ENCODE measurements at regions not wholly inside any gene's neighbourhood (a gene's known extent, or its start where the extent isn't known, plus 50 kb on each side); places are given as distances from the start of the nearest gene placed in this dataset.

GRCh38 chr2:65554765-65555591 is 122.6 kb upstream of the SPRED2 start:
- POLR2A ChIA-PET, result interaction anchor here (0.7 kb wide), 1 partner anchor 120 kb away, joined by 3 read pairs; no protein-coding TSS in a partner anchor
- CTCF ChIA-PET, result interaction anchor here (0.7 kb wide), 2 partner anchors 25 to 172 kb away, joined by 3 read pairs; no protein-coding TSS in a partner anchor
- no peak for TF ChIP-seq ZSCAN30 (tag by site-specific recombination; IDR thresholded peaks at IDR 0.05)
- TF ChIP-seq ATF2 (tag by site-specific recombination; IDR thresholded peaks at IDR 0.05; ENCODE audit: low read depth), result no peak
- no peak for TF ChIP-seq GFI1B (tag by site-specific recombination; IDR thresholded peaks at IDR 0.05)
- TF ChIP-seq ZNF398 (tag by site-specific recombination; IDR thresholded peaks at IDR 0.05), result 0 out of 2 replicates have a peak, but pooled peaks have one; percentile 10
- no peak for TF ChIP-seq ZNF23 (tag by site-specific recombination; IDR thresholded peaks at IDR 0.05; ENCODE audit: borderline replicate concordance)
- no peak for TF ChIP-seq INSM2 (tag by site-specific recombination; IDR thresholded peaks at IDR 0.05)
- 0 out of 2 replicates have a peak, but pooled peaks have one; percentile 7 for TF ChIP-seq PRDM1 (tag by site-specific recombination; IDR thresholded peaks at IDR 0.05)
- TF ChIP-seq ZNF362 (tag by site-specific recombination; IDR thresholded peaks at IDR 0.05), result no peak
- no peak for TF ChIP-seq ZNF133 (tag by site-specific recombination; IDR thresholded peaks at IDR 0.05)
- no peak for TF ChIP-seq RBAK (tag by site-specific recombination; IDR thresholded peaks at IDR 0.05)
- no peak for TF ChIP-seq ZNF692 (tag by site-specific recombination; IDR thresholded peaks at IDR 0.05)
- TF ChIP-seq ZFP37 (tag by site-specific recombination; IDR thresholded peaks at IDR 0.05), result no peak
- TF ChIP-seq EGR2 (tag by site-specific recombination; IDR thresholded peaks at IDR 0.05; ENCODE audit: low read depth), result peak; percentile 97
- no peak for TF ChIP-seq BCL6B (tag by site-specific recombination; IDR thresholded peaks at IDR 0.05)
- TF ChIP-seq ZFHX2 (tag by site-specific recombination; conservative IDR thresholded peaks at IDR 0.05), result peak; percentile 89
- TF ChIP-seq ZNF629 (tag by site-specific recombination; IDR thresholded peaks at IDR 0.05), result no peak
- no peak for TF ChIP-seq ZNF514 (tag by site-specific recombination; IDR thresholded peaks at IDR 0.05)
- no peak for TF ChIP-seq ZBTB20 (tag by site-specific recombination; IDR thresholded peaks at IDR 0.05)
- no peak for TF ChIP-seq ZNF2 (tag by site-specific recombination; IDR thresholded peaks at IDR 0.05)
- no peak for TF ChIP-seq ZSCAN16 (tag by site-specific recombination; IDR thresholded peaks at IDR 0.05)
- TF ChIP-seq TRIM28 (IDR thresholded peaks at IDR 0.05; ENCODE audit: borderline replicate concordance, low read length), result no peak
- TF ChIP-seq BCL11B (tag by site-specific recombination; IDR thresholded peaks at IDR 0.05; ENCODE audit: low read depth), result no peak
- Histone ChIP-seq H3K9me3 (ENCODE audit: control insufficient read depth, insufficient read depth, low read depth, low read length) (no peaks in the 10 kb centered on the region), H3K4me3 (ENCODE audit: low read depth, low read length) (no peak overlapping the region), H3K4me1 (ENCODE audit: control insufficient read depth, insufficient read depth, low read length) (no peaks in the 10 kb centered on the region), H3K36me3 (ENCODE audit: control insufficient read depth in 2 of 2, insufficient read depth in 1 of 2, low read length in 2 of 2) (no peaks in the 10 kb centered on the region), H3K27ac (ENCODE audit: extremely low read depth, low read depth, low read length) (no peak overlapping the region)
